Transverse colon (tissue), 3 donors: ENCODE measurements at regions not wholly inside any gene's neighbourhood (a gene's known extent, or its start where the extent isn't known, plus 50 kb on each side); places are given as distances from the start of the nearest gene placed in this dataset.

ENCODE experiments used
- CTCF ChIP-seq, 5 experiments: fragments of 200-600 bp in 3 of 5; fragments of 450-650 bp in 2 of 5; sonication (generic) in 3 of 5; IDR thresholded peaks; 1 replicate in 2 of 5; 2 replicates in 3 of 5; pipeline ENCODE4 v1.5.1; 2016 to 2017; ENCODE audit warnings: antibody characterized with exemption in 5 of 5, inconsistent platforms in 3 of 5, mild to moderate bottlenecking in 2 of 5, moderate library complexity in 1 of 5
- EP300 ChIP-seq: sonication (generic); formaldehyde crosslinking; IDR thresholded peaks from one replicate; pipeline ENCODE4 v1.6.1; 2017; ENCODE audit warnings: antibody characterized with exemption, low read depth
- POLR2A ChIP-seq: fragments of 450-650 bp; IDR thresholded peaks from one replicate; pipeline ENCODE4 v1.6.1; 2016; ENCODE audit warnings: antibody characterized with exemption, mild to moderate bottlenecking, moderate library complexity

- TF ChIP-seq EP300, result no peak
- no peak for TF ChIP-seq CTCF (IDR thresholded peaks at IDR 0.05)
- no peak for TF ChIP-seq POLR2A
Observed at GRCh38 chr6:120894077-120894476, 440.2 kb downstream of the TBC1D32 start.
